Calu3 (cell line): ENCODE measurements at regions not wholly inside any gene's neighbourhood (a gene's known extent, or its start where the extent isn't known, plus 50 kb on each side); places are given as distances from the start of the nearest gene placed in this dataset.

Experiments used
- BruUV-seq: library from RNA; stranded (reverse); fragments of 400-500 nt; replicated peaks from 2 replicates; lab custom pipeline; 2021; lab: Mats Ljungman, UMichigan
- CTCF ChIA-PET: fragments of 300-600 bp; sonication (Branson Sonifier 250); formaldehyde crosslinking; loops from one replicate; lab custom pipeline; 2022; ENCODE audit warnings: antibody characterized with exemption; lab: Charles Lee
- DNase-seq: peaks from one replicate; pipeline ENCODE4 v3.0.0; 2022
- H3K27ac Mint-ChIP-seq: one replicate; pipeline ENCODE4 v1.8.0; 2022; ENCODE audit warnings: mixed read lengths; ENCODE audit not compliant: unreplicated experiment
- H3K27me3 Mint-ChIP-seq: one replicate; pipeline ENCODE4 v1.8.0; 2022; ENCODE audit warnings: mixed read lengths; ENCODE audit not compliant: unreplicated experiment
- H3K36me3 Mint-ChIP-seq: one replicate; pipeline ENCODE4 v1.8.0; 2022; ENCODE audit warnings: mild to moderate bottlenecking, moderate library complexity, mixed read lengths; ENCODE audit not compliant: insufficient read depth, unreplicated experiment
- H3K4me1 Mint-ChIP-seq: one replicate; pipeline ENCODE4 v1.8.0; 2022; ENCODE audit warnings: mild to moderate bottlenecking, low read depth, mixed read lengths; ENCODE audit not compliant: unreplicated experiment
- H3K4me3 Mint-ChIP-seq: one replicate; pipeline ENCODE4 v1.8.0; 2022; ENCODE audit warnings: mild to moderate bottlenecking, low read depth, moderate library complexity, mixed read lengths; ENCODE audit not compliant: unreplicated experiment
- H3K9me3 Mint-ChIP-seq: one replicate; pipeline ENCODE4 v1.8.0; 2022; ENCODE audit warnings: low read depth, mixed read lengths; ENCODE audit not compliant: unreplicated experiment
- intact Hi-C: fragments of 100-400 bp; cut with micrococcal nuclease; formaldehyde crosslinking; loops from one replicate; pipeline ENCODE4 v1.10.0; 2022; ENCODE audit not compliant: unreplicated experiment
- TF ChIP-seq, protein P1 (sequence below): fragments of 200-600 bp; IDR thresholded peaks from one replicate; pipeline ENCODE4 v1.8.0; 2022; ENCODE audit warnings: antibody characterized with exemption; ENCODE audit not compliant: unreplicated experiment

DNA sequence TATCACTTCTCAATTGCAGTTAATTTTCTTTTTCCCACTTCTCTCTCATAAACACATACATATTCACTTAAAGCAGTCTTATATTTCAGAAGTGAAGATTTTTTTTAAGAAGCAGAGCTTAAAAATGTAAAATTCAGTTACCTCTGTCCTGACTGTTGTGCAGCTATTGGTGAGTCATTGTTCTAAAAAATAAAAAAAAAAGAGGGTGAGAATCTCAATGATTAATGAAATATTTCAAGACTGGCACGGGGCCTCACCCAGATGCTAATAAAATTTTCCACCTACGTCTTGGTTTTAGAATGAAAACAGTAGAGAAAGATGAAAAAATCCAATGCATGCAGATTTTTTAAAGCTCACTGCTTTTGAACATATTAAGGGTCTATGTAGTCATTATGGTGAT, 67.7 kb downstream of the RDH14 start:
- Mint-ChIP-seq H3K9me3 (peaks cover 2% of the 10 kb centered on the region), H3K27ac (no peak overlapping the region), H3K27me3 (peaks cover 65% of the 10 kb centered on the region), H3K36me3 (no peaks in the 10 kb centered on the region), H3K4me3 (no peak overlapping the region), H3K4me1 (no peaks in the 10 kb centered on the region)
- BruUV-seq, result no TSS peak
- no peak for DNase-seq
- CTCF ChIA-PET, result no interaction called here
- intact Hi-C loops, result no loop called here
- TF ChIP-seq, protein P1, sequence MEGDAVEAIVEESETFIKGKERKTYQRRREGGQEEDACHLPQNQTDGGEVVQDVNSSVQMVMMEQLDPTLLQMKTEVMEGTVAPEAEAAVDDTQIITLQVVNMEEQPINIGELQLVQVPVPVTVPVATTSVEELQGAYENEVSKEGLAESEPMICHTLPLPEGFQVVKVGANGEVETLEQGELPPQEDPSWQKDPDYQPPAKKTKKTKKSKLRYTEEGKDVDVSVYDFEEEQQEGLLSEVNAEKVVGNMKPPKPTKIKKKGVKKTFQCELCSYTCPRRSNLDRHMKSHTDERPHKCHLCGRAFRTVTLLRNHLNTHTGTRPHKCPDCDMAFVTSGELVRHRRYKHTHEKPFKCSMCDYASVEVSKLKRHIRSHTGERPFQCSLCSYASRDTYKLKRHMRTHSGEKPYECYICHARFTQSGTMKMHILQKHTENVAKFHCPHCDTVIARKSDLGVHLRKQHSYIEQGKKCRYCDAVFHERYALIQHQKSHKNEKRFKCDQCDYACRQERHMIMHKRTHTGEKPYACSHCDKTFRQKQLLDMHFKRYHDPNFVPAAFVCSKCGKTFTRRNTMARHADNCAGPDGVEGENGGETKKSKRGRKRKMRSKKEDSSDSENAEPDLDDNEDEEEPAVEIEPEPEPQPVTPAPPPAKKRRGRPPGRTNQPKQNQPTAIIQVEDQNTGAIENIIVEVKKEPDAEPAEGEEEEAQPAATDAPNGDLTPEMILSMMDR, result no peak

- H3K27me3 Mint-ChIP-seq, result peaks cover 56% of the 10 kb centered on the region
- H3K27ac Mint-ChIP-seq, result no peak overlapping the region
- TF ChIP-seq, protein P1, result no peak
- CTCF ChIA-PET, result no interaction called here
- H3K9me3 Mint-ChIP-seq, result no peaks in the 10 kb centered on the region
- intact Hi-C loops, result no loop called here
- no peak for DNase-seq
- no peaks in the 10 kb centered on the region for H3K36me3 Mint-ChIP-seq
- H3K4me3 Mint-ChIP-seq, result no peak overlapping the region
- H3K4me1 Mint-ChIP-seq, result no peaks in the 10 kb centered on the region
- BruUV-seq, result no TSS peak
Measured at GRCh38 chr2:18491577-18491976, 68.9 kb downstream of the RDH14 start.

GRCh38 chr2:18490901-18491300, 69.6 kb downstream of the RDH14 start:
- no peak overlapping the region for H3K27ac Mint-ChIP-seq
- BruUV-seq, result no TSS peak
- no peak for DNase-seq
- H3K4me1 Mint-ChIP-seq, result no peaks in the 10 kb centered on the region
- TF ChIP-seq, protein P1, result no peak
- peaks cover 50% of the 10 kb centered on the region for H3K27me3 Mint-ChIP-seq
- CTCF ChIA-PET, result no interaction called here
- H3K4me3 Mint-ChIP-seq, result no peak overlapping the region
- H3K9me3 Mint-ChIP-seq, result no peaks in the 10 kb centered on the region
- no peaks in the 10 kb centered on the region for H3K36me3 Mint-ChIP-seq
- intact Hi-C loops, result no loop called here

DNA sequence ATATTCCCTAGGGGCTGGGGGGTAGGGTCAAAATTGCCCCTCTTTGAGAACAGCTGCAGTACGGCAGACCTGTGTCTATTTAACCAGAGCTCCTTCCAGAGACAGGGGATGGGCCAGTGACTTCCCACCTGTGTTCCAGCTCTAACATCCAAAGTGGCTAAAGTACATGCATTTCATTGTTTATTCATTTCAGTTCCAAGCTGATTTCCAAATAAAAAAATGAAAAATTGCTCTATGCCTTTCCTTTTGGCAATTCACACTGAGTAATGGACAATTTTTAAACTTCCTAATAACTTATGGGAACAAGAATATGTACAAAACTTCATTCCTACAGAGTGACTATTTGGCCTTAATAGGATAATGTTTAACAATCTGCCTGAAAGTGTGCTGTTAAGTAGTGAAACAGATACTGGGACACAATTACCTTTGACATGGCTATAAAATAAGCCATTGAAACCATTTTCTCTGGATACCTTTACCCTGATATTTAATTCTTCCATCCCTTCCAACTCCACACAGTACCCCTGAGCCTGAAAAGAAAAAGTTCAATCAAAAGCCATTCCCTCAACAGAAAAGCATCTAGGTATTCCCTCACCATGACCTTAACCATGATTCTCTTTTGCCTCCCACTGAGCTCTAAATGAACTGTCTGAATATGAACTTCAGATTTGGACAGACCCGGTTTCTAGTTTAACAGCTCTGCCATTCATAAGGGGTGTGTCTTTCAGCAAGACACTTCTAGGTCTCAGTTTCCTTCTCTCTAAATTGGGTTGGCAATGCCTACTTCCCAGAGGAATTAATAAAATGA, 73.1 kb downstream of the RDH14 start:
- Mint-ChIP-seq H3K27ac (no peak overlapping the region), H3K9me3 (no peaks in the 10 kb centered on the region), H3K36me3 (no peaks in the 10 kb centered on the region)

More for the DNA sequence above, 73.1 kb downstream of the RDH14 start:
- DNase-seq, result no peak
- CTCF ChIA-PET, result no interaction called here
- no peak overlapping the region for H3K4me3 Mint-ChIP-seq
- BruUV-seq, result no TSS peak
- H3K4me1 Mint-ChIP-seq, result no peaks in the 10 kb centered on the region
- intact Hi-C loops, result no loop called here
- TF ChIP-seq, protein P1, result no peak
- peaks cover 18% of the 10 kb centered on the region for H3K27me3 Mint-ChIP-seq
